ENCODE measurements at regions not wholly inside any gene's neighbourhood (a gene's known extent, or its start where the extent isn't known, plus 50 kb on each side); places are given as distances from the start of the nearest gene placed in this dataset.

- CTCF ChIA-PET = no interaction called here
- TF ChIP-seq, protein P1, sequence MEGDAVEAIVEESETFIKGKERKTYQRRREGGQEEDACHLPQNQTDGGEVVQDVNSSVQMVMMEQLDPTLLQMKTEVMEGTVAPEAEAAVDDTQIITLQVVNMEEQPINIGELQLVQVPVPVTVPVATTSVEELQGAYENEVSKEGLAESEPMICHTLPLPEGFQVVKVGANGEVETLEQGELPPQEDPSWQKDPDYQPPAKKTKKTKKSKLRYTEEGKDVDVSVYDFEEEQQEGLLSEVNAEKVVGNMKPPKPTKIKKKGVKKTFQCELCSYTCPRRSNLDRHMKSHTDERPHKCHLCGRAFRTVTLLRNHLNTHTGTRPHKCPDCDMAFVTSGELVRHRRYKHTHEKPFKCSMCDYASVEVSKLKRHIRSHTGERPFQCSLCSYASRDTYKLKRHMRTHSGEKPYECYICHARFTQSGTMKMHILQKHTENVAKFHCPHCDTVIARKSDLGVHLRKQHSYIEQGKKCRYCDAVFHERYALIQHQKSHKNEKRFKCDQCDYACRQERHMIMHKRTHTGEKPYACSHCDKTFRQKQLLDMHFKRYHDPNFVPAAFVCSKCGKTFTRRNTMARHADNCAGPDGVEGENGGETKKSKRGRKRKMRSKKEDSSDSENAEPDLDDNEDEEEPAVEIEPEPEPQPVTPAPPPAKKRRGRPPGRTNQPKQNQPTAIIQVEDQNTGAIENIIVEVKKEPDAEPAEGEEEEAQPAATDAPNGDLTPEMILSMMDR (IDR thresholded peaks at IDR 0.05; ENCODE audit: insufficient read depth, low read depth, low read length) = no peak
These were observed 358.9 kb downstream of the ARL6IP6 start for GRCh38 chr2:153077311-153077710.

DNA sequence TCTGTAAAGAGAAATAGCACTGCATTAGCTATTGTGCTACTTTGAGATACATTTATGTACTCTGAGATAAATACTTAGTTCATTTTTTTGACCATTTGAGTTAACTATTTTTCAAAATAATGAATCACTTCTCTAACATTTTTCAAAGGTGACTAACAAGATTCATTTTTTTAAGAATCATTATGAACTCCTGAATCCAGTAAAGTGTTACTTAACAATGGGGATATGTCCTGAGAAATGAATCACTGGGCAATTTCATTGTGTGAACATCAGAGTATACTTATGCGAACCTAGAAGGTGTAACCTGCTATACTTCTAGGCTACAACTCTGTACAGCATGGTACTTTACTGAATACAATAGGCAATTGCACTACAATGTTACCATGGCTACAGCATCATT, 355.8 kb downstream of the ARL6IP6 start:
- Histone ChIP-seq H3K36me3 (ENCODE audit: control insufficient read depth, insufficient read depth, low read length) (no peaks in the 10 kb centered on the region), H3K4me3 (ENCODE audit: low read depth, low read length) (no peak overlapping the region), H3K27me3 (ENCODE audit: control insufficient read depth, insufficient read depth, low read length) (no peaks in the 10 kb centered on the region)
- TF ChIP-seq, protein P1 (IDR thresholded peaks at IDR 0.05; ENCODE audit: insufficient read depth, low read depth, low read length) = no peak
- ChIA-PET POLR2A (no interaction called here), CTCF (no interaction called here)
- no peak for DNase-seq (ENCODE audit: low read depth)

More at GRCh38 chr2:153077311-153077710, 358.9 kb downstream of the ARL6IP6 start:
- POLR2A ChIA-PET = no interaction called here
- Histone ChIP-seq H3K36me3 (ENCODE audit: control insufficient read depth, insufficient read depth, low read length) (no peaks in the 10 kb centered on the region), H3K4me3 (ENCODE audit: low read depth, low read length) (no peak overlapping the region), H3K27me3 (ENCODE audit: control insufficient read depth, insufficient read depth, low read length) (no peaks in the 10 kb centered on the region)
- DNase-seq (ENCODE audit: low read depth) = no peak

GRCh38 chr2:153072813-153073212, 354.4 kb downstream of the ARL6IP6 start:
- H3K27me3 ChIP-seq (ENCODE audit: control insufficient read depth, insufficient read depth, low read length) = no peaks in the 10 kb centered on the region
- DNase-seq (ENCODE audit: low read depth) = no peak
- H3K36me3 ChIP-seq (ENCODE audit: control insufficient read depth, insufficient read depth, low read length) = no peaks in the 10 kb centered on the region
- POLR2A ChIA-PET = no interaction called here
- TF ChIP-seq, protein P1 (IDR thresholded peaks at IDR 0.05; ENCODE audit: insufficient read depth, low read depth, low read length) = no peak
- CTCF ChIA-PET = no interaction called here
- no peak overlapping the region for H3K4me3 ChIP-seq (ENCODE audit: low read depth, low read length)

- Histone ChIP-seq H3K4me3 (ENCODE audit: low read depth, low read length) (no peak overlapping the region), H3K36me3 (ENCODE audit: control insufficient read depth, insufficient read depth, low read length) (no peaks in the 10 kb centered on the region), H3K27me3 (ENCODE audit: control insufficient read depth, insufficient read depth, low read length) (no peaks in the 10 kb centered on the region)
- POLR2A ChIA-PET = no interaction called here
- CTCF ChIA-PET = no interaction called here
- no peak for DNase-seq (ENCODE audit: low read depth)
- TF ChIP-seq, protein P1 (IDR thresholded peaks at IDR 0.05; ENCODE audit: insufficient read depth, low read depth, low read length) = no peak
These were observed 353.7 kb downstream of the ARL6IP6 start for GRCh38 chr2:153072077-153072476.

DNA sequence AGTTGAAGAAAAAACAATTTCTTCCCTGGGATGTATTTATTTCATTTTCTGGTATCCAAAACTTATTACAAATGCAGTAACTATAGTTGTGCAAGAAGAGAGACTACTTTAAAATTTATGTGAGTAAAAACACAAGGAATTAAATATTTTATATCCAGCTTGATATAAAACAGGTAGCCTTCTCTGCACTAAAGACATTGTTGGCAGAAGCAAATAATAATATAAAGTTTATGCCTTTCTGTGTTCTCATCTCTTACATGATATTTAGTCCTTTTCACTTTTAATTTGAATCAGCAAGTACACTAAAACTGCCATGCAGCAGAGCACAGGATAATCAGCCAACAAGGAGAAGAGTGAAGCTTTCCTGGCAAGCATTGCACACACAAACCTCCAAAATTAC, 352.7 kb downstream of the ARL6IP6 start:
- TF ChIP-seq, protein P1 (IDR thresholded peaks at IDR 0.05; ENCODE audit: insufficient read depth, low read depth, low read length) = no peak
- ChIA-PET CTCF (no interaction called here), POLR2A (no interaction called here)
- Histone ChIP-seq H3K4me3 (ENCODE audit: low read depth, low read length) (no peak overlapping the region), H3K27me3 (ENCODE audit: control insufficient read depth, insufficient read depth, low read length) (no peaks in the 10 kb centered on the region), H3K36me3 (ENCODE audit: control insufficient read depth, insufficient read depth, low read length) (no peaks in the 10 kb centered on the region)
- no peak for DNase-seq (ENCODE audit: low read depth)

All from BJ (cell line).